Skin epidermis (tissue), 12 donors: ENCODE measurements at regions not wholly inside any gene's neighbourhood (a gene's known extent, or its start where the extent isn't known, plus 50 kb on each side); places are given as distances from the start of the nearest gene placed in this dataset.
A peak's percentile ranks its signal among the peaks of the same experiment; 100 is the strongest.

ENCODE experiments used
- H3K27ac ChIP-seq, 21 experiments: fragments of 200-600 bp; sonication (generic) in 11 of 21; one replicate each; pipeline ENCODE4 v1.5.0; 2020; ENCODE audit warnings: mild to moderate bottlenecking in 3 of 21, inconsistent platforms in 2 of 21, moderate library complexity in 2 of 21
- H3K4me3 ChIP-seq, 7 experiments: fragments of 200-600 bp; sonication (generic) in 2 of 7; one replicate each; pipeline ENCODE4 v1.5.0; 2020; ENCODE audit warnings: inconsistent platforms in 2 of 7, mild to moderate bottlenecking in 2 of 7, moderate library complexity in 1 of 7

DNA sequence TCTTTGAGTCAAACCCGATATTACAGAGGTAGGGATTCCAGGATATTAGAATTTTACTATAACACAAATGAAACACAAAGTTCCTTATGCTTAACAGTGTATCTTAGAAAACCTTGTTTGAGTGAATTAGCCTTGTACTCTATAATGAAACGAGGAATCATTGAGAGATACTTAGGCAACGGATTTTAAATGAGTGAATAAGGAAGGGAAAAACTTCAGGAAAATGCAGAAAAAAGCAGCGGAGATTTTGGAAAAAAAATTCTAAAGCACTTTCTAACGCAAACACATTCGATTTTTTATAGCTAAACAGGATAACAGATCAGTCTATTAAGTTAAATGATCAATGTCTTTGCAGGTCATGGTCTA is 137.3 kb downstream of the HFE start:
- H3K4me3 ChIP-seq: peak overlapping the region; percentile 31 to 56 (median 40)

DNA sequence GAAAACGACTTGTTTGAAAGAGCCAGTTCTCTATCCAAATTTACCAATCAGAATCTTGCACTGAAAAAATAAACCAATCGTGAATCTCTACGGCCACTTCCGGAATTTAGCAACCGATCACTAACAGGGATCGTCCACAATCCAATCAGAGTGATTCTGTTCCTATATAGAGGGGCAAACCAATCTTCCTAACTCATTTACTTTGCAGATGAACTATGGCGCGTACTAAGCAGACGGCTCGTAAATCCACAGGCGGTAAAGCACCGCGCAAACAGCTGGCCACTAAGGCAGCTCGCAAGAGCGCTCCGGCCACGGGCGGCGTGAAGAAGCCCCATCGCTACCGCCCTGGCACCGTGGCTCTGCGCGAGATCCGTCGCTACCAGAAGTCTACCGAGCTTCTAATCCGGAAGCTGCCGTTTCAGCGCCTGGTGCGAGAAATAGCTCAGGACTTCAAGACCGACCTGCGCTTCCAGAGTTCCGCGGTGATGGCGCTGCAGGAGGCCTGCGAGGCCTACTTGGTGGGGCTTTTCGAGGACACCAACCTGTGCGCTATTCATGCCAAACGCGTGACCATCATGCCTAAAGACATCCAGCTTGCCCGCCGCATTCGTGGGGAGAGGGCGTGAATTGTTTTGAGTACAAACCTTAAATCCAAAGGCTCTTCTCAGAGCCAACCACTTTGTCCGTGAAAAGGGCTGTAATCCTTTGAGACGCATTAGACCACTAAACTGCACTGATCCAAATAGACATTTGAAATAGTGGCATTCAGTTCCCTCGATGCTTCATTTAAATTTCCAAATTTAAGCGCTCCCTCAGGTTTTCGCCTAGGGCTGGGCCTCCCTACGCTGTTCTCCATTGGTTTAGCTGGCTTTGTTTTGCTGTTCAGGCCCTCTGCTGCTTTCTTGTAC is 138.0 kb downstream of the HFE start:
- H3K27ac ChIP-seq: peak overlapping the region in 15 of 21 experiments; percentile 62 to 95 (median 86)
- H3K4me3 ChIP-seq: peak overlapping the region; percentile 12 to 56 (median 36)

More for the DNA sequence above, 137.3 kb downstream of the HFE start:
- H3K27ac ChIP-seq: peak overlapping the region in 20 of 21 experiments; percentile 61 to 95 (median 85)

DNA sequence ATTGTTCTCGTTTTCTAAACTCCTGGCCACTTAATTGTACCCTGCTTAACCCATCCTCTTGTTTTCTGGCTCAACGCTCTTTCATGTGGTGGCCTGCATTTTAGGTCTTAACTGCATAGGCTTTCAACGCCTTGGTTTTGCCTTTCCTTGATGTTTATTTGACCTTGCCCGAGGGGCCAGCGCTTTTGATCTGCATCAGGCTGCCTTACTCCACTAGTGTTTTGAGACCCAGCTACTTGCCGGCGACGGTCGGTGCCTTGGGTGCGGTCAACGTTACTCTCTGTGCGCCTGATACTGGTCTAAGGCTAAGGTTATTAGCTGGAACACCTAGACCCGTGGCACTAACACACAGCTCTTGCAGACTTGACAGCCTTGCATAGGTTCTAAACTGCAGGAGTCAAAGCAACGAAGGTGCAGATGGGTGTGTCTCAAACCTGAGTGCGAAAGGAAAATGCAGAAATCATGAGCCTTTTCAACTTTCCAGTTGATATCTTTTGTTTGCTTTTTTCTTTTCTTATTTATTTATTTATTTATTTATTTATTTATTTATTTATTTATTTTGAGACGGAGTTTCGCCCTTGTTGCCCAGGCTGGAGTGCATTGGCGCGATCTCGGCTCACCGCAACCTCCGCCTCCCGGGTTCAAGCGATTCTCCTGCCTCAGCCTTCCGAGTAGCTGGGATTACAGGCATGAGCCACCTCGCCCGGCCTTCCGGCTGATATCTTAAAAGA is 138.8 kb downstream of the HFE start:
- Histone ChIP-seq H3K27ac (no peak overlapping the region), H3K4me3 (peak overlapping the region in 1 of 7 experiments; percentile 53)

DNA sequence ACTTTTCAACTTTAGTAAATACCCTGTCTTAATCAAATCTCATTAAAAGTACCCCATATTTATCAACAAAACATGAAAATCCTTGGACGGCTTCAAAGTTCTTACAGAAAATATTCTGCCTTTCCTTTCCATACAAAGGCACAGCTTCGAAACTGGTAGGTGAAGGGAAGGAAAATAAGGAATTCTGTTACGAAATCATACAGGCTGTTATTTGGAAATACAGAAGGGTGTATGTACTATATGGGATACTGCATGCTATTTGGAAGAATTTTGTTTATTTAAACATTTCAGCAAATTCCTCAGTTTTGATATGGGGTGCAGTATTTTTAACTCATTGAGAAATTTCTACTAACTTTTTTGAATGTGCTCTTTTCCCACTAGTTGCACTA is 138.4 kb upstream of the BTN3A2 start:
- Histone ChIP-seq H3K4me3 (no peak overlapping the region), H3K27ac (no peak overlapping the region)

DNA sequence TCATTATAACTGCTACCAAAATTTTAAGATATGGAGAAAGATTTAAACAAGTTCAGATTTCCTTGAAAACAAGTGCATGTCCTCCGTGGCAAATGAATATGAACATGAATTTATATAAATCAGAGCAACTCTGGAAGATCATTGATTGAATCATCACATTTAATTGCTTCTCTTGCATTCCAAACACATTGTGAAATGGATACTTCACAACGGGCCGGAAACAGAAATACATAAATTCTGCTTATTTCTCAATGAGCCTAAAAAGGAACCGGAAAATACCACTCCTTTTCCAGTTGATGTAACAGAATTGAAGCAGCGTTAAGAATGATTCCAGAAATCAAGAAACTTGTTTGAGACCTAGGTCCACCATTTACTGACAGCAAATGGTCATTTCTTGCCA is 134.6 kb upstream of the BTN3A2 start:
- Histone ChIP-seq H3K4me3 (no peak overlapping the region), H3K27ac (no peak overlapping the region)

DNA sequence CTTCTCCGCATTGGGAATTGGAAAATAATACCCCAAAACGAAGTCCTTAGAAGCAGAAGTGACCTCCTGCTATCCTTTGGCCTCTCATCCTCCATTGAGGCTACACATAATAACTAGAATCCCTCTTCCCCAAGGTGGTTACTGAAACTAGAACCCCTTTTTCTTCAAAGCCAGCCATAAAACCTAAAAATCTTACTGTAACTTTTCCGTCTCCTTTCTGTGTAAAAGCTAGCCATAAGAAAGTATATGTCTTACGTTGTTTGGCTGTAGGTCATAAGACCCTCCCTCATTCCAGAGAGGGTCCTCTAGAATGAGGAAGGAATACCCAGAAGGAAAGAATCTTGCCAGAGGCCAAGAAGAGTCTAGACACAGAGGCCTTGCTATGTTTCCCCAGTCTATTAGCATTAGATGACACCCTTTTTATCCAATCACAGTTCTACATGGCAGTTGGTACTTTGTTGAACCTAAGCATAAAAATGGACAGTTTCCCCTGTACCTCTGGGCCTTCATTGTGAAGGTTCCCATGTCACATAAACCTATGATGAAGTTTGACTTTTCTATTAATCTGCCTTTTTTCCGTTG is 133.9 kb upstream of the BTN3A2 start:
- H3K27ac ChIP-seq: no peak overlapping the region
- no peak overlapping the region for H3K4me3 ChIP-seq

DNA sequence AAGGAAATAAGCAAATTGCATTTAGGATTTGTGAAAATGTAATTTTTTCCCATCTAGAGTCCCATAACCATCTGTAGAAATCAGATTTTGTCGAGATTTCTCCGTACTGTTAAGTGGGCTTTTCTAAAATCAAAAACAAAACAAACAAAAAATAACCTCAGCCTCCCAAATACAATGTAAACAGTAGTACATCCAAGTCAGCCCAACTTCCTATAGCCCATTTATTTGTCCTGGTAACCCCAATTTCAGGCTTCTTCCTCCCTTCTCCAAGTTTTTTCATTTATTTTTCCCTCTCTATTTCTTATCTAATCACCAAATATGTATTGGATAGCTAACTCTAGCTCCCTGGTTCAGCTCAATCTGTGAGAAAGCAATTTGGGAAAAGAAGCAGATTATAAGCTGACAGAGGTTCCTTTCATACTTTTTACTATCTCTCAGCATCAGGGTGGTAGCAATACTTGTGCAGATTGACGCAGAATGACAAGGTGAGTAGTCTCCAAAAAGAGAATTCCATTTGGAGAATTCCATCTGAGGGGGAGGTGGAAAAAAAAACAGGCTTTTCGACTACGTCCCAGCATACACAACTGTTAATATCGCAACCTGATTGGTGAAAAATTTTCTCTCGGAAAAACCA is 132.6 kb upstream of the BTN3A2 start:
- peak overlapping the region in 4 of 7 experiments; percentile 43 to 66 (median 51) for H3K4me3 ChIP-seq
- peak overlapping the region in 3 of 21 experiments; percentile 41 to 90 (median 74) for H3K27ac ChIP-seq

DNA sequence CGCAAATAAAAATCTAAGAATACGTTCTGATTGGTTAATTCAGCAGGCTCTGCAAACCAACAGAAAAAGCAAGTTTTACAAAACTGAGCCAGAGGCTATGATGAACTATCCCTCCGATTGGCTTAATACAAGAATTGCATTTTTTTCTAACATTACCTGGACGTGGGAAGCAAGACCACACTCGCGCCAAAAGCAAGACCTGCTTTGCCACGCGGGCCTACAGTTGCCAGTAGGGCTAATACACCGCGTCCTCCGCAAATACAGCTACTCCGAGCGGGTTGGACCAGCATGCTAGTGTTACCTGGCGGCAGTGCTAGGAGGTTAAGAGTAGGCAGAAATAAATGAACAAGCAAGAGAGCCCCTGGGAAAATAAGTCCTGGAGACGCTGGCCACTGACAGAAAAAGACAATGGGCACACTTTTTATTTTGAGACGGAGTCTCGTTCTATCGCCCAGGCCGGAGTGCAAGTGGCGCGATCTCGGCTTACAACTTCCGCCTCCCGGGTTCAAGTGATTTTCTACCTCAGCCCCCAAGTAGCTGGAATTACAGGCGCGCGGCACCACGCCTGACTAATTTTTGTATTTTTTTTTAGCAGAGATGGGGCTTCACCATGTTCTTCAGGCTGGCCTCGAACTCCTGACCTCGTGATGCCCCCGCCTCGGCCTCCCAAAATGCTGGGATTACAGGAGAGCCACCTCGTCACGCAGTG is 131.9 kb upstream of the BTN3A2 start:
- H3K4me3 ChIP-seq: peak overlapping the region; percentile 43 to 66 (median 46)
- H3K27ac ChIP-seq: peak overlapping the region in 16 of 21 experiments; percentile 7 to 90 (median 78)

DNA sequence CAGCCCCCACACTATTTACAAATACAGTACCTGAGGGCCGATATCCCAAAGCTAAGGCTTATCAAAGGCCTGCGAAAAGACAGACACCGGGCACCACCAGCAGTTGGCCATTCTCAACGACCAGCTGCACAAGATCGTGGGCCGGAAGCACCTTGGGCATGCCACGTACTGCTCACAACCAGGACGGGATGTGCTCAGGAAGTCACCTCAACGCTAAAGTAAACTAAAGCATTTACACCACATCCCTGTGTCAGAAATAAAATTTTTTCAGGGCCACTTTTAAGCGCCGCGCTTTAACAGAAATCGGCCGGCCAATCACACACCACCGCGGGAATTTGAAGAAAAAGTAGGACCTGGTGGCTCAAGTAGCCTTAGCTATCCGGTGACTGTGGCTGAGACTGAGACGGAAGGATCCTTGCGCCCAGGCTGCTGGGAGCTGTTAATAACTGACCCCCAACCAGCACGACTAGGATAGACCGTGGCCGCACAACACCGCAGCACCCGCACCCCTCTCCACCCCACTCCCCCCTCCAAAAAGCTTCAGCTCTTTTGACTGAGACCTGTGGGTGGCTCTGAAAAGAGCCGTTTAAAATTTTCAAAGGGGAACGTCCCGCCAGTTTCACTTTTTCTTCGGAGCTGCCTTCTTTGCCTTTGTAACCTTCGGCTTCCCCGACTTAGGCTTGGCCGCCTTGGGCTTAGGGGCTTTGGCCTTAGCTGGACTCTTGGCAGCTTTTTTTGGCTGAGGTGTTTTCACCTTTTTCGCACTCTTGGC is 131.2 kb upstream of the BTN3A2 start:
- Histone ChIP-seq H3K27ac (peak overlapping the region in 20 of 21 experiments; percentile 31 to 90 (median 75)), H3K4me3 (peak overlapping the region; percentile 43 to 66 (median 46))

DNA sequence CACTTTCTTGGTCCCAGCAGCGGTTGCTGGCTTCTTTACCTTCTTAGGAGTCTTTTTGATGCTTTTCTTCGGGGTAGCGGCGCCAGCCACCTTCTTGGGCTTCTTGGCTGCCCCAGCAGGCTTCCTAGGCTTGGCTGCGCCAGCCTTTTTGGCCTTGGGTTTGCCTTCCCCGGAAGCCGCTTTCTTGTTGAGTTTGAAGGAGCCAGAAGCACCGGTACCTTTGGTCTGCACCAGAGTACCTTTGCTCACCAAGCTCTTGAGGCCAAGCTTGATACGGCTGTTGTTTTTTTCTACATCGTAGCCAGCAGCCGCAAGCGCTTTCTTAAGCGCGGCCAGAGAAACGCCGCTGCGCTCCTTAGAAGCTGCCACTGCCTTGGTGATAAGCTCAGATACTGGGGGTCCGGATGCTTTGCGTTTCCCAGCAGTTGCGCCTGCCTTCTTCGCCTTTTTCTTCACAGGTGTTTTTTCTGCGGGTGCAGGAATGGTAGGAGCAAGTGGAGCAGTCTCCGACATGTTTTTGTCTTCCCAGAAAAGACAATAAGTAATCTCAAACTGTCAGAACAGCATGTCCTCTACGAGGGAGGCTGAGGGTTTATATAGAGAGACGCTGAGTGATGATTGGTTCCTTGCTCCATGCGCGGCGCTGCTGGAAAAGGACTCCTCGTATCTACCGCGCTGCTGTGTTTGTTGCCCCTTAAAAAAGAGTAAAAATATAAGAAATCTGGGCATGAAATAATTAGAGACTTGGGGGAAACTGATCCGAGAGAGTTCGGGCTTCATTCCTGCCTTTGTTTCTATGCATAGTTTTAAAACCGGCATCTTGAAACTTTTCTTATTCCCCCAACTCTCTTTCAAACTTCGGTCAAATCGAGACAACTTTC is 130.3 kb upstream of the BTN3A2 start:
- H3K27ac ChIP-seq: peak overlapping the region in 20 of 21 experiments; percentile 31 to 90 (median 75)
- peak overlapping the region; percentile 43 to 66 (median 46) for H3K4me3 ChIP-seq

DNA sequence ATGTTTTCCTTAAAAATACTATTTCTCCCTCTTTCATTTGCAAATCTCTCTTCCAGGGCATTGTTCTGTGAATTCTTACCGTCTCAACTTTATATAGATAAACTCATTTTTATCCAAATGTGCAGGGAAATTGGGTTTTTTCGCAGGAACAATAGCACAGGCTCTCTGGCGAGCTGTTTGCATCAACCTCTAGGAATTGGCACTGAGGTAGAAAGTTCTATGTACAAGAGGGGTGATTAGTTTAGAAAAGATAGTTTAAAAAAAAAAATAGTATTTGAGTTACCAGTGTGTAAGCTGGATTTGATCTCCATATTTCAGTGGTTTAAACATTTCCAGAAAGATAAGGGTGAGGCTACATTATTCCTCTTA is 129.7 kb upstream of the BTN3A2 start:
- peak overlapping the region in 16 of 21 experiments; percentile 12 to 90 (median 80) for H3K27ac ChIP-seq
- H3K4me3 ChIP-seq: peak overlapping the region in 6 of 7 experiments; percentile 43 to 66 (median 45)

DNA sequence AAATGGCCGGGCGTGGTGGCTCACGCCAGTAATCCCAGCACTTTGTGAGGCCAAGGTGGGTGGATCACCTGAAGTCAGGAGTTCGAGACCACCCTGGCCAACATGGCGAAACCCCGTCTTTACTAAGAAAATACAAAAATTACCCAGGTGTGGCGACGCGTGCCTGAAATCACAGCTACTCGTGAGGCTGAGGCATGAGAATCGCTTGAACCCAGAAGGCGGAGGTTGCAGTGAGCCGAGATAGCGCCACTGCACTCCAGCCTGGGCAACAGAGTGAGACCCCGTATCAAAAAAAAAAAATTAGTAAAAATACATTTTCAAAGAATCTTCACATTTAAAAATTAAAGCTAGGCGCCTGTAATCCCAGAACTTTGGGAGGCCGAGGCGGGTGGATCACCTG is 125.6 kb upstream of the BTN3A2 start:
- H3K4me3 ChIP-seq: peak overlapping the region in 3 of 7 experiments; percentile 36 to 61 (median 43)
- peak overlapping the region in 5 of 21 experiments; percentile 76 to 95 (median 88) for H3K27ac ChIP-seq

DNA sequence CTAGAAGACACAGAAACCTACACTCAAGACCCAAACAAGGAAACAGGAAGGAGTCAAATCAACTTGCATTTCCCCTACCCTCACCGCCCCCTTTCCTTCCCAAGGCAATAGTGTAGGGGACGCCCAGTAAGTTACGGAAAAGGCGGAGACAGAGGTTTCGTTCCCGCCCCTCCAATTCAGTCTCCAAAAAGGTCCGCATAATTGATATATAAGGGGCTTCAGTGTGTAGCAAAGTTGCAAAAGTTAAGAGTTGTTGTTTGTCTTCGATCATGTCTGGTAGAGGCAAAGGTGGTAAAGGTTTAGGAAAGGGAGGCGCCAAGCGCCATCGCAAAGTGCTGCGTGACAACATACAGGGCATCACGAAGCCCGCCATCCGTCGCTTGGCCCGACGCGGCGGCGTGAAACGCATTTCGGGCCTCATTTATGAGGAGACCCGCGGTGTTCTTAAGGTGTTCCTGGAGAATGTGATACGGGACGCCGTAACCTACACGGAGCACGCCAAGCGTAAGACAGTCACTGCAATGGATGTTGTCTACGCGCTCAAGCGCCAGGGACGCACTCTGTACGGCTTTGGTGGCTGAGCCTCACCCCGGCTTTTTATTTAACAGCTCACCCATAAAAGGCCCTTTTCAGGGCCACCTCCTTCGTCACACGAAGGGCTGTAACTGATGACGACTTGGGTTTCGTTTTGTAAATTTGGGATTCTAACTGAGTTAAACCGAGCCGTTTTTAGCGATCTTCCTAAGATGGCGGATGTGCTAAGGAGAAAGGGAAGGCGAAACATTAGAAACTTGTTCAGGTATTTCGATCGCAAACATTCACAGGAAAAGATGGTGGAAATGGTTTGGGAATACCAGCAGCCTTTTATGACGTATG is 124.6 kb upstream of the BTN3A2 start:
- Histone ChIP-seq H3K4me3 (peak overlapping the region; percentile 36 to 61 (median 43)), H3K27ac (peak overlapping the region; percentile 32 to 95 (median 86))

DNA sequence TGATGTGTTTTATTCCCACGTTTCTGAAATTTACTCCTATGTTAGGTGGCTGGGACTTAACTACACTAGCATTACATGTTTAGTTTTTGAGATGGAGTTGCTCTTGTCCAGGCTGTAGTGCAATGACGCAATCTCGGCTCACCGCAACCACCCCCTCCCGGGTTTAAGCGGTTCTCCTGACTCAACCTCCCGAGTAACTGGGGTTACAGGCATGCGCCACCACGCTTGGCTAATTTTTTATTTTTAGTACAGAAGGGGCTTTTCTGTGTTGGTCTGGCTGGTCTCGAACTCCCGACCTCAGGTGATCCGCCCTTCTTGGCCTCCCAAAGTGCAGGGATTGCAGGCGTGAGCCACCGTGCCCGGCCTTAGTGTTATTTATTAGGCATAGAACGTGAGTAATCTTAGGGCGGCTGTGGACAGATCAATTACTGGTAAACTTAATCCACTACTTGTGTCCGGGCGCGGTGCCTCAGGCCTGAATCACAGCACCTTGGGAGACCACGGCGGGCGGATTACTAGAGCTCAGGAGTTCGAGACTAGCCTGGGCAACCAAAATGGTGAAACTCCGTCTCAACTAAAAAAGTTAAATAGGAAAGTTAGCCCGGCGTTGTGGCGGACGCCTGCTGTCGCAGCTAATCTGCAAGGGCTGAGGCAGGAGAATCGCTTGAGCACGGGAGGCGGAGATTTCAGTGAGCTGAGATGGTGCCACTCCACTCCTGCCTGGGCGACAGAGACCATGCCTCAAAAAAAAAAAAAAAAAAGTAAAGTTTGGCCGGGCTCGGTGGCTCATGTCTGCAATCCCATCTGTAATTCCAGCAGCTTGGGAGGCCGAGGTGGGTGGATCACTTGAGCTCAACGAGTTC is 123.7 kb upstream of the BTN3A2 start:
- Histone ChIP-seq H3K27ac (peak overlapping the region in 20 of 21 experiments; percentile 68 to 95 (median 86)), H3K4me3 (peak overlapping the region; percentile 36 to 61 (median 43))

DNA sequence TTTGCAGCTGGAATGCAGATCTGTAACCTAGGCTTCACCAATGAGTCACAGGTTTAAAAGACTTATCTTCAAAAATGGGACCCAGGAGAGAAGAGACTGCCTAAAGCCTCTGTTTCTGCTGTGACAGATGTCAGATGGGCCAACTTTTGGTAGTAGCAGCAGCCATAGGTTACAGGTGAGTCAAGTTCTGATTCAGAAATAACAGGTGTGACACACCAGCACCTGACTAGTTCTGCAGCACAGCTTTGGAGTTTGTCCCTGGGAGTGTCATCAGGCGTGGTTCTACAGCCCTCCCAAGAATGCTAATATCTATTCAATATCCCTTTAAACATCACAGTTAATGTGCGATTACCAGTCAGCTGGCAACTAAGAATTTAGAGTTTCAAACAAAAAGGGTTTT is 121.9 kb upstream of the BTN3A2 start:
- Histone ChIP-seq H3K27ac (no peak overlapping the region), H3K4me3 (no peak overlapping the region)
